Osteoblast (primary cell): ENCODE measurements at regions not wholly inside any gene's neighbourhood (a gene's known extent, or its start where the extent isn't known, plus 50 kb on each side); places are given as distances from the start of the nearest gene placed in this dataset.

Source experiments
- DNase-seq: peaks from one replicate; pipeline ENCODE4 v3.0.0; 2011; ENCODE audit warnings: low spot score, mixed read lengths; ENCODE audit not compliant: insufficient read length; ENCODE audit errors: missing footprints
- H2AFZ ChIP-seq: 2 replicates; pipeline ENCODE4 v1.6.0; 2011; ENCODE audit warnings: mild to moderate bottlenecking, low read length
- H3K27ac ChIP-seq: 2 replicates; pipeline ENCODE4 v1.5.1; 2011; ENCODE audit warnings: mild to moderate bottlenecking, low read depth, low read length, moderate library complexity
- H3K27me3 ChIP-seq: 2 replicates; pipeline ENCODE4 v1.6.0; 2012; ENCODE audit warnings: mild to moderate bottlenecking, control low read depth, inconsistent platforms, low read length, moderate library complexity; ENCODE audit not compliant: insufficient read depth
- H3K36me3 ChIP-seq: 2 replicates; pipeline ENCODE4 v1.5.1; 2011; ENCODE audit warnings: mild to moderate bottlenecking, low read length, control low read depth, moderate library complexity; ENCODE audit not compliant: insufficient read depth
- H3K4me1 ChIP-seq: 2 replicates; pipeline ENCODE4 v1.5.1; 2011; ENCODE audit warnings: mild to moderate bottlenecking, low read length, control low read depth, moderate library complexity; ENCODE audit not compliant: insufficient read depth
- H3K4me2 ChIP-seq: 2 replicates; pipeline ENCODE4 v1.6.0; 2011; ENCODE audit warnings: mild to moderate bottlenecking, low read length; ENCODE audit not compliant: insufficient read depth
- H3K4me3 ChIP-seq: fragments of 200-600 bp; sonication (generic); 3 replicates; pipeline ENCODE4 v1.5.1; 2012; ENCODE audit warnings: mild to moderate bottlenecking, low read length, inconsistent platforms; ENCODE audit not compliant: insufficient read depth
- H3K79me2 ChIP-seq: 2 replicates; pipeline ENCODE4 v1.6.0; 2012; ENCODE audit warnings: mild to moderate bottlenecking, low read length, control low read depth, inconsistent platforms; ENCODE audit not compliant: insufficient read depth
- H3K9me3 ChIP-seq: 2 replicates; pipeline ENCODE4 v1.5.1; 2011; ENCODE audit warnings: low read depth, low read length, control low read depth
- H4K20me1 ChIP-seq: 2 replicates; pipeline ENCODE4 v1.6.0; 2012; ENCODE audit warnings: mild to moderate bottlenecking, low read length, control low read depth; ENCODE audit not compliant: insufficient read depth
- CTCF ChIP-seq: IDR thresholded peaks from 2 replicates; pipeline ENCODE4 v1.5.1; 2011; ENCODE audit warnings: mild to moderate bottlenecking, low read depth, low read length, moderate library complexity; ENCODE audit errors: extremely low read depth

GRCh38 chr20:12433724-12434123 is 516.0 kb downstream of the BTBD3 start:
- H3K36me3 ChIP-seq: no peaks in the 10 kb centered on the region
- no peak overlapping the region for H3K4me2 ChIP-seq
- H3K27ac ChIP-seq: no peak overlapping the region
- no peaks in the 10 kb centered on the region for H3K27me3 ChIP-seq
- no peak overlapping the region for H2AFZ ChIP-seq
- no peaks in the 10 kb centered on the region for H4K20me1 ChIP-seq
- peaks cover 2% of the 10 kb centered on the region for H3K9me3 ChIP-seq
- H3K4me1 ChIP-seq: no peaks in the 10 kb centered on the region
- no peak for TF ChIP-seq CTCF
- H3K79me2 ChIP-seq: no peaks in the 10 kb centered on the region
- no peak overlapping the region for H3K4me3 ChIP-seq
- DNase-seq: no peak

GRCh38 chr20:12434672-12435071 is 517.0 kb downstream of the BTBD3 start:
- H3K36me3 ChIP-seq: no peaks in the 10 kb centered on the region
- TF ChIP-seq CTCF: no peak
- no peaks in the 10 kb centered on the region for H3K79me2 ChIP-seq
- no peaks in the 10 kb centered on the region for H3K4me1 ChIP-seq
- H2AFZ ChIP-seq: no peak overlapping the region
- H3K27ac ChIP-seq: no peak overlapping the region
- H3K27me3 ChIP-seq: no peaks in the 10 kb centered on the region
- no peaks in the 10 kb centered on the region for H4K20me1 ChIP-seq
- no peak overlapping the region for H3K4me3 ChIP-seq
- DNase-seq: no peak
- peaks cover 2% of the 10 kb centered on the region for H3K9me3 ChIP-seq
- no peak overlapping the region for H3K4me2 ChIP-seq

GRCh38 chr20:12435268-12435667 is 517.6 kb downstream of the BTBD3 start:
- Histone ChIP-seq H4K20me1 (no peaks in the 10 kb centered on the region), H3K4me1 (no peaks in the 10 kb centered on the region), H3K4me3 (no peak overlapping the region), H3K9me3 (peaks cover 2% of the 10 kb centered on the region), H3K36me3 (no peaks in the 10 kb centered on the region), H3K4me2 (no peak overlapping the region), H3K79me2 (no peaks in the 10 kb centered on the region), H2AFZ (no peak overlapping the region), H3K27ac (no peak overlapping the region), H3K27me3 (no peaks in the 10 kb centered on the region)
- DNase-seq: no peak
- no peak for TF ChIP-seq CTCF

- Histone ChIP-seq H3K27ac (no peak overlapping the region), H2AFZ (no peak overlapping the region), H3K79me2 (no peaks in the 10 kb centered on the region), H3K4me1 (no peaks in the 10 kb centered on the region), H3K9me3 (peaks cover 2% of the 10 kb centered on the region), H3K27me3 (no peaks in the 10 kb centered on the region), H4K20me1 (no peaks in the 10 kb centered on the region), H3K36me3 (no peaks in the 10 kb centered on the region), H3K4me2 (no peak overlapping the region), H3K4me3 (no peak overlapping the region)
- TF ChIP-seq CTCF: no peak
- DNase-seq: no peak
Observed at GRCh38 chr20:12453711-12454110, 536.0 kb downstream of the BTBD3 start.
